Ishikawa (cell line): ENCODE measurements at regions not wholly inside any gene's neighbourhood (a gene's known extent, or its start where the extent isn't known, plus 50 kb on each side); places are given as distances from the start of the nearest gene placed in this dataset.

Source experiments
- CEBPB ChIP-seq: IDR thresholded peaks from 2 replicates; pipeline ENCODE4 v1.6.1; 2012
- CREB1 ChIP-seq: IDR thresholded peaks from 2 replicates; pipeline ENCODE4 v1.6.1; 2012; ENCODE audit warnings: low read depth
- EGR1 ChIP-seq: IDR thresholded peaks from 2 replicates; pipeline ENCODE4 v1.6.1; 2012
- EP300 ChIP-seq: IDR thresholded peaks from 2 replicates; pipeline ENCODE4 v1.6.1; 2012; ENCODE audit warnings: borderline replicate concordance
- FOXM1 ChIP-seq: IDR thresholded peaks from 2 replicates; pipeline ENCODE4 v1.6.1; 2012; ENCODE audit warnings: low read depth, borderline replicate concordance
- MAX ChIP-seq: IDR thresholded peaks from 2 replicates; pipeline ENCODE4 v1.6.1; 2012
- NFIC ChIP-seq: IDR thresholded peaks from 2 replicates; pipeline ENCODE4 v1.6.1; 2012
- RAD21 ChIP-seq: IDR thresholded peaks from 2 replicates; pipeline ENCODE4 v1.6.1; 2012; ENCODE audit warnings: low read depth
- REST ChIP-seq: IDR thresholded peaks from 2 replicates; pipeline ENCODE4 v1.6.1; 2012; ENCODE audit warnings: low read depth, mild to moderate bottlenecking
- TAF1 ChIP-seq: IDR thresholded peaks from 2 replicates; pipeline ENCODE4 v1.6.1; 2012; ENCODE audit warnings: low read depth, mild to moderate bottlenecking
- TCF12 ChIP-seq: IDR thresholded peaks from 2 replicates; pipeline ENCODE4 v1.6.1; 2012; ENCODE audit warnings: low read depth
- TEAD4 ChIP-seq: IDR thresholded peaks from 2 replicates; pipeline ENCODE4 v1.6.1; 2012
- USF1 ChIP-seq: IDR thresholded peaks from 2 replicates; pipeline ENCODE4 v1.6.1; 2012
- YY1 ChIP-seq: IDR thresholded peaks from 2 replicates; pipeline ENCODE4 v1.6.1; 2012; ENCODE audit warnings: low read depth
- ZBTB7A ChIP-seq: IDR thresholded peaks from 2 replicates; pipeline ENCODE4 v1.6.1; 2012; ENCODE audit warnings: low read depth

- no peak for TF ChIP-seq RAD21
- no peak for TF ChIP-seq FOXM1
- TF ChIP-seq USF1 = no peak
- no peak for TF ChIP-seq REST
- no peak for TF ChIP-seq TEAD4
- no peak for TF ChIP-seq ZBTB7A
- TF ChIP-seq EP300 = no peak
These were observed 64.6 kb upstream of the GALNT15 start for GRCh38 chr3:16109929-16110328.

- no peak for TF ChIP-seq RAD21
These were observed 61.5 kb upstream of the GALNT15 start for GRCh38 chr3:16112910-16113504.

GRCh38 chr3:16113704-16114103 is 60.8 kb upstream of the GALNT15 start:
- TF ChIP-seq EP300 (no peak), EGR1 (no peak), REST (no peak), YY1 (no peak), CREB1 (no peak), ZBTB7A (no peak), TCF12 (no peak), NFIC (no peak), TEAD4 (no peak), USF1 (no peak), CEBPB (no peak), TAF1 (no peak), RAD21 (no peak), MAX (no peak), FOXM1 (no peak)

GRCh38 chr3:16114429-16114828 is 60.1 kb upstream of the GALNT15 start:
- TF ChIP-seq YY1 = no peak
- no peak for TF ChIP-seq RAD21
- TF ChIP-seq TAF1 = no peak
- no peak for TF ChIP-seq NFIC
- no peak for TF ChIP-seq REST
- TF ChIP-seq FOXM1 = no peak
- no peak for TF ChIP-seq MAX
- no peak for TF ChIP-seq ZBTB7A
- no peak for TF ChIP-seq EP300
- TF ChIP-seq EGR1 = no peak
- TF ChIP-seq CREB1 = no peak
- TF ChIP-seq USF1 = no peak
- no peak for TF ChIP-seq CEBPB
- TF ChIP-seq TEAD4 = no peak
- TF ChIP-seq TCF12 = no peak
